WTC11 (cell line): ENCODE measurements at regions not wholly inside any gene's neighbourhood (a gene's known extent, or its start where the extent isn't known, plus 50 kb on each side); places are given as distances from the start of the nearest gene placed in this dataset.

Source experiments
- ATAC-seq: fragments of 200-7000 bp; cut with Tn5 transposase; 2 replicates; pipeline ENCODE4 v1.10.0; 2021; ENCODE audit warnings: mild to moderate bottlenecking, moderate library complexity
- CTCF ChIA-PET: fragments of 300-600 bp; sonication (Branson Sonifier 250); formaldehyde crosslinking; loops from one replicate; lab custom pipeline; 2021; ENCODE audit warnings: antibody characterized with exemption; lab: Charles Lee
- POLR2A ChIA-PET: fragments of 350-600 bp; sonication (Branson Sonifier 250); formaldehyde crosslinking; loops from one replicate; lab custom pipeline; 2021; ENCODE audit warnings: antibody characterized with exemption; lab: Charles Lee
- DNase-seq: peaks from one replicate; pipeline ENCODE4 v3.0.0; 2021; ENCODE audit warnings: low spot score
- H3K27ac Mint-ChIP-seq: 2 replicates; pipeline ENCODE4 v1.8.0; 2021; ENCODE audit warnings: mixed read lengths
- H3K27me3 Mint-ChIP-seq: 2 replicates; pipeline ENCODE4 v1.8.0; 2021; ENCODE audit warnings: low read depth, mild to moderate bottlenecking, moderate library complexity, mixed read lengths
- H3K36me3 Mint-ChIP-seq: 2 replicates; pipeline ENCODE4 v1.8.0; 2021; ENCODE audit warnings: mixed read lengths
- H3K4me1 Mint-ChIP-seq: 2 replicates; pipeline ENCODE4 v1.8.0; 2022; ENCODE audit warnings: mixed read lengths
- H3K4me3 Mint-ChIP-seq: 2 replicates; pipeline ENCODE4 v1.8.0; 2021; ENCODE audit warnings: mild to moderate bottlenecking, moderate library complexity, mixed read lengths
- H3K9me3 Mint-ChIP-seq: 2 replicates; pipeline ENCODE4 v1.8.0; 2021; ENCODE audit warnings: mixed read lengths
- ATF1 ChIP-seq: sonication (generic); formaldehyde crosslinking; IDR thresholded peaks from 2 replicates; pipeline ENCODE4 v1.8.1; 2023; ENCODE audit warnings: mild to moderate bottlenecking, moderate library complexity, missing genetic modification reagents
- CBFB ChIP-seq: sonication (generic); formaldehyde crosslinking; IDR thresholded peaks from 2 replicates; pipeline ENCODE4 v1.8.1; 2022; ENCODE audit warnings: mild to moderate bottlenecking, low read depth, missing genetic modification reagents
- CREM ChIP-seq: sonication (generic); formaldehyde crosslinking; IDR thresholded peaks from 2 replicates; pipeline ENCODE4 v1.8.1; 2022; ENCODE audit warnings: mild to moderate bottlenecking, missing genetic modification reagents, moderate library complexity
- ESRRA ChIP-seq: sonication (generic); formaldehyde crosslinking; IDR thresholded peaks from 2 replicates; pipeline ENCODE4 v1.8.1; 2022; ENCODE audit warnings: mild to moderate bottlenecking, missing genetic modification reagents, borderline replicate concordance
- ETV6 ChIP-seq: sonication (generic); formaldehyde crosslinking; IDR thresholded peaks from 2 replicates; pipeline ENCODE4 v1.8.1; 2022; ENCODE audit warnings: mild to moderate bottlenecking, missing genetic modification reagents
- FOXP1 ChIP-seq: sonication (generic); formaldehyde crosslinking; IDR thresholded peaks from 2 replicates; pipeline ENCODE4 v1.8.0; 2022; ENCODE audit warnings: missing genetic modification reagents, mild to moderate bottlenecking, moderate library complexity, borderline replicate concordance
- MXD4 ChIP-seq: fragments of 250-450 bp; sonication (Bioruptor Pico); IDR thresholded peaks from 2 replicates; pipeline ENCODE4 v1.8.0; 2021; ENCODE audit warnings: mild to moderate bottlenecking, moderate library complexity, borderline replicate concordance
- NFATC4 ChIP-seq: fragments of 250-450 bp; sonication (Bioruptor Pico); IDR thresholded peaks from 2 replicates; pipeline ENCODE4 v1.9.0; 2021; ENCODE audit warnings: mild to moderate bottlenecking
- OVOL2 ChIP-seq: fragments of 250-450 bp; sonication (Bioruptor Pico); IDR thresholded peaks from 2 replicates; pipeline ENCODE4 v1.9.0; 2021; ENCODE audit warnings: mild to moderate bottlenecking, borderline replicate concordance
- TEAD1 ChIP-seq: sonication (generic); formaldehyde crosslinking; IDR thresholded peaks from 2 replicates; pipeline ENCODE4 v1.8.0; 2022; ENCODE audit warnings: mild to moderate bottlenecking, missing genetic modification reagents
- ZNF121 ChIP-seq: sonication (generic); formaldehyde crosslinking; IDR thresholded peaks from 2 replicates; pipeline ENCODE4 v1.8.0; 2023; ENCODE audit warnings: missing genetic modification reagents
- ZNF138 ChIP-seq: sonication (generic); formaldehyde crosslinking; conservative IDR thresholded peaks from 2 replicates; pipeline ENCODE4 v1.8.1; 2022; ENCODE audit warnings: mild to moderate bottlenecking, moderate library complexity, missing genetic modification reagents
- ZNF219 ChIP-seq: sonication (generic); formaldehyde crosslinking; IDR thresholded peaks from 2 replicates; pipeline ENCODE4 v1.8.0; 2023; ENCODE audit warnings: missing genetic modification reagents, mild to moderate bottlenecking, borderline replicate concordance
- ZNF396 ChIP-seq: fragments of 250-450 bp; sonication (Bioruptor Pico); IDR thresholded peaks from 2 replicates; pipeline ENCODE4 v1.8.0; 2021; ENCODE audit warnings: mild to moderate bottlenecking, moderate library complexity, borderline replicate concordance
- ZNF416 ChIP-seq: fragments of 250-450 bp; sonication (Bioruptor Pico); IDR thresholded peaks from 2 replicates; pipeline ENCODE4 v1.9.0; 2021; ENCODE audit warnings: mild to moderate bottlenecking, inconsistent platforms
- ZNF671 ChIP-seq: fragments of 250-450 bp; sonication (Bioruptor Pico); IDR thresholded peaks from 2 replicates; pipeline ENCODE4 v1.8.0; 2021; ENCODE audit warnings: mild to moderate bottlenecking
- TF ChIP-seq, protein P1 (sequence below): sonication (generic); formaldehyde crosslinking; IDR thresholded peaks from 2 replicates; pipeline ENCODE4 v1.8.0; 2022; ENCODE audit warnings: mild to moderate bottlenecking, missing genetic modification reagents
- TF ChIP-seq, protein P2 (sequence below): sonication (generic); formaldehyde crosslinking; IDR thresholded peaks from 2 replicates; pipeline ENCODE4 v1.8.1; 2022; ENCODE audit warnings: mild to moderate bottlenecking, missing genetic modification reagents, moderate library complexity, borderline replicate concordance
- TF ChIP-seq, protein P3 (sequence below): sonication (generic); formaldehyde crosslinking; IDR thresholded peaks from 2 replicates; pipeline ENCODE4 v1.8.1; 2023; ENCODE audit warnings: mild to moderate bottlenecking, missing genetic modification reagents, borderline replicate concordance
- TF ChIP-seq, protein P4 (sequence below): sonication (generic); formaldehyde crosslinking; IDR thresholded peaks from 2 replicates; pipeline ENCODE4 v1.8.1; 2023; ENCODE audit warnings: mild to moderate bottlenecking, moderate library complexity, missing genetic modification reagents
- TF ChIP-seq, protein P5 (sequence below): fragments of 250-450 bp; sonication (Bioruptor Pico); conservative IDR thresholded peaks from 2 replicates; pipeline ENCODE4 v1.9.0; 2021; ENCODE audit warnings: mild to moderate bottlenecking
- TF ChIP-seq, protein P6 (sequence below): sonication (generic); formaldehyde crosslinking; IDR thresholded peaks from 2 replicates; pipeline ENCODE4 v1.8.1; 2023; ENCODE audit warnings: mild to moderate bottlenecking, missing genetic modification reagents, moderate library complexity

DNA sequence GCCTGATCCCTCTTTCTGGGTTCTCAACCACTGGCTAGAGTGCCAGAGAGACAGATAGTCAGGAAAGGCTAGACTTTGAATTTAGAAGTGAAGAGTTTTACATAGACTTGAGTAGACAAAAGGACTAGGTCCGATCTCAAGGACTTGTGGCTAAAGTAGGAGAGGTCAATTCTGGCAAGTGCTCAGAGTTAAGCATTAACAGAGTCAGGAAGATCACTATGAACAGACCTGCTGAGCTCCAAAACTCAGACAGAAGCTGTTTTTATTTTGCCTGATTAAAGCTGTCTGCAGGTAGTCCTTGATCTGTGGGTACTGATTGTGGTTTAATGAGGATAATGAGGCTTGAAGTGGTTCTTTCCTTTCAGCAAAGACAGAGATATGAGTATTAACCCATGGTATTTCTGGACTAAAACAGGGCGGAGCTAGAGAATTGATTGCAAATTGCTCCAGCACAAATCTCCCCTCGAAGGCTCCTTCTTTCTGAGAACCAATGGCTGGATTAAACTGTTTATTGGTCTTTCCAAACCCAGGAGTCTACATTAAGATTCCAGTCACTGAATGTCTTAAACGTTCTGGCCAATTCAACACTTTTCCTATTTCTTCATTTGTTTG, 423.2 kb downstream of the IPMK start (continued):
- TF ChIP-seq FOXP1 (no peak), ZNF416 (CRISPR knock-in tag) (no peak)
- TF ChIP-seq, protein P1, sequence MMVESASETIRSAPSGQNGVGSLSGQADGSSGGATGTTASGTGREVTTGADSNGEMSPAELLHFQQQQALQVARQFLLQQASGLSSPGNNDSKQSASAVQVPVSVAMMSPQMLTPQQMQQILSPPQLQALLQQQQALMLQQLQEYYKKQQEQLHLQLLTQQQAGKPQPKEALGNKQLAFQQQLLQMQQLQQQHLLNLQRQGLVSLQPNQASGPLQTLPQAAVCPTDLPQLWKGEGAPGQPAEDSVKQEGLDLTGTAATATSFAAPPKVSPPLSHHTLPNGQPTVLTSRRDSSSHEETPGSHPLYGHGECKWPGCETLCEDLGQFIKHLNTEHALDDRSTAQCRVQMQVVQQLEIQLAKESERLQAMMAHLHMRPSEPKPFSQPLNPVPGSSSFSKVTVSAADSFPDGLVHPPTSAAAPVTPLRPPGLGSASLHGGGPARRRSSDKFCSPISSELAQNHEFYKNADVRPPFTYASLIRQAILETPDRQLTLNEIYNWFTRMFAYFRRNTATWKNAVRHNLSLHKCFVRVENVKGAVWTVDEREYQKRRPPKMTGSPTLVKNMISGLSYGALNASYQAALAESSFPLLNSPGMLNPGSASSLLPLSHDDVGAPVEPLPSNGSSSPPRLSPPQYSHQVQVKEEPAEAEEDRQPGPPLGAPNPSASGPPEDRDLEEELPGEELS (CRISPR knock-in tag): no peak
- TF ChIP-seq, all 79 proteins: peak for 0

DNA sequence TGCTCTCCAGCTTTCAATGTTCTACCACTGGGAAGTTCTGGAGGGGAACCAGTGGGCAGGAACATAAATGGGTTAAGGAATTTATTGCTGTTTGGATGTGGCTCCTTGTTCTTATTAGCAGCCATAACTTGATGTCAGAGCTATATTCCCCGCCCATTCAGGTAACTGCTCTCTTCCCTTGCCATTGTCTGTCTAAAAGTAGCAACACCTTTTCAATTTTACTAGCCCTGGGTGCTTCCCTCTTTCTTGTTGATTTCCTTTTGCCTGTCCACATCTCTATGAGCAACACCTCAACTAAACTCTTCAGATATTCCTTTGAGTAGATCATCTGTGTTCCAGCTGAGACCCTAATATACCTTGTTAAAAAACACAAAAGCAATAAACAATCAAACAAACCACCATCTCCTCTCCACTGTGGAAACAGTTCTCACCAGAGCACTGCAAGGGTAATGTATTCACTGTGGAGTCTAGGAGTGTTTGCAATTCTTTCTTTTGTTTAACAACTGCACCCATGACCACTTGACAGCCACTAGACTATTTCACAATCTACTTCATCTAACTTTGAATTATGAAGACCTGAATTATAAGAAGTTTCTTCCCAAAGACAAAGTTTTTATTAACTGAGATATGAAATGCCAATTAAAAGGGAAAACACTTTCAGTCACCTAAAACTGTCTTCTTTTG, 436.7 kb downstream of the IPMK start:
- ATAC-seq (no peak), DNase-seq (no peak)
- H3K27me3 Mint-ChIP-seq: no peaks in the 10 kb centered on the region
- ChIA-PET CTCF (no interaction called here), POLR2A (no interaction called here)
- peaks cover 9% of the 10 kb centered on the region for H3K4me1 Mint-ChIP-seq
- H3K36me3 Mint-ChIP-seq: no peaks in the 10 kb centered on the region
- no peak overlapping the region for H3K4me3 Mint-ChIP-seq
- TF ChIP-seq, protein P2, sequence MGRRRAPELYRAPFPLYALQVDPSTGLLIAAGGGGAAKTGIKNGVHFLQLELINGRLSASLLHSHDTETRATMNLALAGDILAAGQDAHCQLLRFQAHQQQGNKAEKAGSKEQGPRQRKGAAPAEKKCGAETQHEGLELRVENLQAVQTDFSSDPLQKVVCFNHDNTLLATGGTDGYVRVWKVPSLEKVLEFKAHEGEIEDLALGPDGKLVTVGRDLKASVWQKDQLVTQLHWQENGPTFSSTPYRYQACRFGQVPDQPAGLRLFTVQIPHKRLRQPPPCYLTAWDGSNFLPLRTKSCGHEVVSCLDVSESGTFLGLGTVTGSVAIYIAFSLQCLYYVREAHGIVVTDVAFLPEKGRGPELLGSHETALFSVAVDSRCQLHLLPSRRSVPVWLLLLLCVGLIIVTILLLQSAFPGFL (CRISPR knock-in tag): no peak
- TF ChIP-seq ZNF671 (CRISPR knock-in tag) (no peak), OVOL2 (CRISPR knock-in tag) (no peak), CREM (CRISPR knock-in tag) (no peak)
- no peak overlapping the region for H3K27ac Mint-ChIP-seq
- peaks cover 24% of the 10 kb centered on the region; the same call in 1 of the 2 replicates for H3K9me3 Mint-ChIP-seq

DNA sequence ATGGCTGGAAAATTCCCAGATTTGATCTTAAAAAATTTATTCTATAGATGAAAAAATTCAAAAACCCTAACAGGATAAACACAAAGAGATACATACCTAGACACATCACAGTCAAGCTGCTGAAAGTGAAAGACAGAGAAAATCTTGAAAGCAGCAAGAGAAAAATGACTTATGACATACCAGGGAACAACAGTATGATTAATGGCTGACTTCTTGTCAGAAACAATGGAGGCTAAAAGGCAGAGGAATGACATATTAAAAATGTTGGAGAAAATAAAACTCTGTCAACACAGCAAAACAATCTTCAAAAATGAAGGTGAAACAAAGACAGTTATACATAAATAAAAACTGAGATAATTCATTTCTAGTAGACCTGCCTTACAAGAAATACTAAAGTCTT, 442.7 kb downstream of the IPMK start:
- Mint-ChIP-seq H3K4me3 (no peak overlapping the region), H3K27me3 (no peaks in the 10 kb centered on the region), H3K27ac (no peak overlapping the region), H3K4me1 (no peaks in the 10 kb centered on the region), H3K9me3 (no peaks in the 10 kb centered on the region), H3K36me3 (no peaks in the 10 kb centered on the region)
- ChIA-PET CTCF (no interaction called here), POLR2A (no interaction called here)
- DNase-seq: no peak
- ATAC-seq: no peak
- TF ChIP-seq, protein P3, sequence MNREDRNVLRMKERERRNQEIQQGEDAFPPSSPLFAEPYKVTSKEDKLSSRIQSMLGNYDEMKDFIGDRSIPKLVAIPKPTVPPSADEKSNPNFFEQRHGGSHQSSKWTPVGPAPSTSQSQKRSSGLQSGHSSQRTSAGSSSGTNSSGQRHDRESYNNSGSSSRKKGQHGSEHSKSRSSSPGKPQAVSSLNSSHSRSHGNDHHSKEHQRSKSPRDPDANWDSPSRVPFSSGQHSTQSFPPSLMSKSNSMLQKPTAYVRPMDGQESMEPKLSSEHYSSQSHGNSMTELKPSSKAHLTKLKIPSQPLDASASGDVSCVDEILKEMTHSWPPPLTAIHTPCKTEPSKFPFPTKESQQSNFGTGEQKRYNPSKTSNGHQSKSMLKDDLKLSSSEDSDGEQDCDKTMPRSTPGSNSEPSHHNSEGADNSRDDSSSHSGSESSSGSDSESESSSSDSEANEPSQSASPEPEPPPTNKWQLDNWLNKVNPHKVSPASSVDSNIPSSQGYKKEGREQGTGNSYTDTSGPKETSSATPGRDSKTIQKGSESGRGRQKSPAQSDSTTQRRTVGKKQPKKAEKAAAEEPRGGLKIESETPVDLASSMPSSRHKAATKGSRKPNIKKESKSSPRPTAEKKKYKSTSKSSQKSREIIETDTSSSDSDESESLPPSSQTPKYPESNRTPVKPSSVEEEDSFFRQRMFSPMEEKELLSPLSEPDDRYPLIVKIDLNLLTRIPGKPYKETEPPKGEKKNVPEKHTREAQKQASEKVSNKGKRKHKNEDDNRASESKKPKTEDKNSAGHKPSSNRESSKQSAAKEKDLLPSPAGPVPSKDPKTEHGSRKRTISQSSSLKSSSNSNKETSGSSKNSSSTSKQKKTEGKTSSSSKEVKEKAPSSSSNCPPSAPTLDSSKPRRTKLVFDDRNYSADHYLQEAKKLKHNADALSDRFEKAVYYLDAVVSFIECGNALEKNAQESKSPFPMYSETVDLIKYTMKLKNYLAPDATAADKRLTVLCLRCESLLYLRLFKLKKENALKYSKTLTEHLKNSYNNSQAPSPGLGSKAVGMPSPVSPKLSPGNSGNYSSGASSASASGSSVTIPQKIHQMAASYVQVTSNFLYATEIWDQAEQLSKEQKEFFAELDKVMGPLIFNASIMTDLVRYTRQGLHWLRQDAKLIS: no peak
- TF ChIP-seq, protein P4, sequence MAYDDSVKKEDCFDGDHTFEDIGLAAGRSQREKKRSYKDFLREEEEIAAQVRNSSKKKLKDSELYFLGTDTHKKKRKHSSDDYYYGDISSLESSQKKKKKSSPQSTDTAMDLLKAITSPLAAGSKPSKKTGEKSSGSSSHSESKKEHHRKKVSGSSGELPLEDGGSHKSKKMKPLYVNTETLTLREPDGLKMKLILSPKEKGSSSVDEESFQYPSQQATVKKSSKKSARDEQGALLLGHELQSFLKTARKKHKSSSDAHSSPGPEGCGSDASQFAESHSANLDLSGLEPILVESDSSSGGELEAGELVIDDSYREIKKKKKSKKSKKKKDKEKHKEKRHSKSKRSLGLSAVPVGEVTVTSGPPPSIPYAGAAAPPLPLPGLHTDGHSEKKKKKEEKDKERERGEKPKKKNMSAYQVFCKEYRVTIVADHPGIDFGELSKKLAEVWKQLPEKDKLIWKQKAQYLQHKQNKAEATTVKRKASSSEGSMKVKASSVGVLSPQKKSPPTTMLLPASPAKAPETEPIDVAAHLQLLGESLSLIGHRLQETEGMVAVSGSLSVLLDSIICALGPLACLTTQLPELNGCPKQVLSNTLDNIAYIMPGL: no peak
- TF ChIP-seq CBFB (no peak), TEAD1 (no peak), ESRRA (CRISPR knock-in tag) (no peak), ZNF219 (no peak), NFATC4 (CRISPR knock-in tag) (no peak), ZNF138 (CRISPR knock-in tag) (no peak), ATF1 (no peak), ZNF121 (CRISPR knock-in tag) (no peak), MXD4 (CRISPR knock-in tag) (no peak), ZNF396 (no peak), ETV6 (CRISPR knock-in tag) (no peak)
- TF ChIP-seq, protein P5, sequence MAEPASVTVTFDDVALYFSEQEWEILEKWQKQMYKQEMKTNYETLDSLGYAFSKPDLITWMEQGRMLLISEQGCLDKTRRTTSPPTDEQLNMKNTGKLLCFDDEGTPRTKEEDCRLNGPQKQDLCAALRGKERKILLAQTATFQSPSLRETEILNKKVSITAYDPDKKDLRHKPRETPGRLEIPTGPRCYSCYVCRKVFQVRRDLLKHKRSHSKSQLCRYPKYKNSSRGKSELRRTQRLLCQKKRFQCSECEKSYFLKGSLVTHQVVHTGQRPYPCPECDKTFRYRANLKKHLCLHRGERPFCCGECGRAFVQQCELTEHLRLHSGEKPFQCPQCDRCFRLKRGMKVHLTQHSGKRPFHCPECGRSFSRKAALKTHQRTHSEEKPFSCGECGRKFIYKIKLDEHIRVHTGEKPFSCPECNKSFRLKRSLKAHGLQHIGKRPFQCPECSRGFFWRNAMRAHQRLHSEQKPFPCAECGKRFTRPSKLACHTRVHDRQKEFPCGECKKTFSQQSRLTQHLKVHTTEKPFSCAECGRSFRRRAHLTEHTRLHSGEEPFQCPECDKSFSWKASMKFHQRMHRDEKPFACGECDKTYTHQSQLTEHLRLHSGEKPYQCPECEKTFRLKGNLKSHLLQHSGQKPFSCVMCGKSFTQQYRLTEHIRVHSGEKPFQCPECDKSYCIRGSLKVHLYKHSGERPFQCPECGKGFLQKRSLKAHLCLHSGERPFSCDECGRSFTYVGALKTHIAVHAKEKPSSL (CRISPR knock-in tag): no peak
- TF ChIP-seq, protein P6, sequence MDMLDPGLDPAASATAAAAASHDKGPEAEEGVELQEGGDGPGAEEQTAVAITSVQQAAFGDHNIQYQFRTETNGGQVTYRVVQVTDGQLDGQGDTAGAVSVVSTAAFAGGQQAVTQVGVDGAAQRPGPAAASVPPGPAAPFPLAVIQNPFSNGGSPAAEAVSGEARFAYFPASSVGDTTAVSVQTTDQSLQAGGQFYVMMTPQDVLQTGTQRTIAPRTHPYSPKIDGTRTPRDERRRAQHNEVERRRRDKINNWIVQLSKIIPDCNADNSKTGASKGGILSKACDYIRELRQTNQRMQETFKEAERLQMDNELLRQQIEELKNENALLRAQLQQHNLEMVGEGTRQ: no peak
